Osteocyte (in vitro differentiated cells): ENCODE measurements at regions not wholly inside any gene's neighbourhood (a gene's known extent, or its start where the extent isn't known, plus 50 kb on each side); places are given as distances from the start of the nearest gene placed in this dataset.

Experiments used
- DNase-seq: peaks from one replicate; pipeline ENCODE4 v3.0.0; 2021; ENCODE audit warnings: mixed read lengths; ENCODE audit not compliant: unreplicated experiment; ENCODE audit errors: extremely low spot score
- H3K27ac Mint-ChIP-seq: one replicate; pipeline ENCODE4 v1.8.0; 2021; ENCODE audit warnings: mild to moderate bottlenecking, mixed read lengths; ENCODE audit not compliant: unreplicated experiment
- H3K27me3 Mint-ChIP-seq: one replicate; pipeline ENCODE4 v1.8.0; 2021; ENCODE audit warnings: mixed read lengths; ENCODE audit not compliant: unreplicated experiment
- H3K36me3 Mint-ChIP-seq: one replicate; pipeline ENCODE4 v1.8.0; 2021; ENCODE audit warnings: mixed read lengths; ENCODE audit not compliant: unreplicated experiment
- H3K4me1 Mint-ChIP-seq: one replicate; pipeline ENCODE4 v1.8.0; 2021; ENCODE audit warnings: mixed read lengths; ENCODE audit not compliant: unreplicated experiment
- H3K4me3 Mint-ChIP-seq: one replicate; pipeline ENCODE4 v1.8.0; 2021; ENCODE audit warnings: mild to moderate bottlenecking, moderate library complexity, mixed read lengths; ENCODE audit not compliant: unreplicated experiment
- H3K9me3 Mint-ChIP-seq: one replicate; pipeline ENCODE4 v1.8.0; 2021; ENCODE audit warnings: mixed read lengths; ENCODE audit not compliant: unreplicated experiment
- TF ChIP-seq, protein P1 (sequence below): fragments of 200-600 bp; sonication (generic); IDR thresholded peaks from 2 replicates; pipeline ENCODE4 v1.5.0; 2021; ENCODE audit warnings: antibody characterized with exemption, mild to moderate bottlenecking, moderate library complexity

DNA sequence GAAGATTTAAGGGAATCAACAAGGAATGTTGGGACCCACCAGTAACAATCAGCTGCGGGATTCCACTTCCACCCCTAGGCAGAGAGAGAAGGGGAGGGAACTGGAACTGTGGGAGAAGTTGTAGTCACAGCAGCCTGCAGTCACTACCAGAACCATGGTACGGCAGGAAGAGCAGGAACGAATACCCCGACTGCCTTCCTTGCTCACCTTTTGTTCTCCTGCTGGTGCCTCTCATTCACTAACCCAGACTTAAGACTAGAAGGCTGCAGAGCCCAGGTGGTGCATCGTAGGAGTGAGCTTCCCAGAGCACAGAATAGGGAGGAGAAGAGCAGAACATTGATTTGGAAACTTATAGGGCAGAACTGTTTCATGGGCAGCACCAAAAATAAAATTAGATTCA lies 154.2 kb downstream of the DYRK2 start:
- H3K27me3 Mint-ChIP-seq: no peaks in the 10 kb centered on the region
- H3K27ac Mint-ChIP-seq: no peak overlapping the region
- H3K4me1 Mint-ChIP-seq: peaks cover 3% of the 10 kb centered on the region
- TF ChIP-seq, protein P1, sequence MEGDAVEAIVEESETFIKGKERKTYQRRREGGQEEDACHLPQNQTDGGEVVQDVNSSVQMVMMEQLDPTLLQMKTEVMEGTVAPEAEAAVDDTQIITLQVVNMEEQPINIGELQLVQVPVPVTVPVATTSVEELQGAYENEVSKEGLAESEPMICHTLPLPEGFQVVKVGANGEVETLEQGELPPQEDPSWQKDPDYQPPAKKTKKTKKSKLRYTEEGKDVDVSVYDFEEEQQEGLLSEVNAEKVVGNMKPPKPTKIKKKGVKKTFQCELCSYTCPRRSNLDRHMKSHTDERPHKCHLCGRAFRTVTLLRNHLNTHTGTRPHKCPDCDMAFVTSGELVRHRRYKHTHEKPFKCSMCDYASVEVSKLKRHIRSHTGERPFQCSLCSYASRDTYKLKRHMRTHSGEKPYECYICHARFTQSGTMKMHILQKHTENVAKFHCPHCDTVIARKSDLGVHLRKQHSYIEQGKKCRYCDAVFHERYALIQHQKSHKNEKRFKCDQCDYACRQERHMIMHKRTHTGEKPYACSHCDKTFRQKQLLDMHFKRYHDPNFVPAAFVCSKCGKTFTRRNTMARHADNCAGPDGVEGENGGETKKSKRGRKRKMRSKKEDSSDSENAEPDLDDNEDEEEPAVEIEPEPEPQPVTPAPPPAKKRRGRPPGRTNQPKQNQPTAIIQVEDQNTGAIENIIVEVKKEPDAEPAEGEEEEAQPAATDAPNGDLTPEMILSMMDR: no peak
- H3K36me3 Mint-ChIP-seq: no peaks in the 10 kb centered on the region
- no peak overlapping the region for H3K4me3 Mint-ChIP-seq
- no peaks in the 10 kb centered on the region for H3K9me3 Mint-ChIP-seq
- no peak for DNase-seq

- no peaks in the 10 kb centered on the region for H3K9me3 Mint-ChIP-seq
- H3K27ac Mint-ChIP-seq: no peak overlapping the region
- DNase-seq: no peak
- H3K36me3 Mint-ChIP-seq: no peaks in the 10 kb centered on the region
- H3K4me1 Mint-ChIP-seq: peaks cover 4% of the 10 kb centered on the region
- TF ChIP-seq, protein P1: no peak
- no peak overlapping the region for H3K4me3 Mint-ChIP-seq
- no peaks in the 10 kb centered on the region for H3K27me3 Mint-ChIP-seq
These were observed 154.9 kb downstream of the DYRK2 start for GRCh38 chr12:67803278-67803993.

GRCh38 chr12:67804168-67804567 lies 155.6 kb downstream of the DYRK2 start:
- no peaks in the 10 kb centered on the region for H3K27me3 Mint-ChIP-seq
- H3K36me3 Mint-ChIP-seq: no peaks in the 10 kb centered on the region
- TF ChIP-seq, protein P1: no peak
- H3K27ac Mint-ChIP-seq: no peak overlapping the region
- H3K4me1 Mint-ChIP-seq: peaks cover 3% of the 10 kb centered on the region
- H3K9me3 Mint-ChIP-seq: no peaks in the 10 kb centered on the region
- no peak overlapping the region for H3K4me3 Mint-ChIP-seq
- no peak for DNase-seq

DNA sequence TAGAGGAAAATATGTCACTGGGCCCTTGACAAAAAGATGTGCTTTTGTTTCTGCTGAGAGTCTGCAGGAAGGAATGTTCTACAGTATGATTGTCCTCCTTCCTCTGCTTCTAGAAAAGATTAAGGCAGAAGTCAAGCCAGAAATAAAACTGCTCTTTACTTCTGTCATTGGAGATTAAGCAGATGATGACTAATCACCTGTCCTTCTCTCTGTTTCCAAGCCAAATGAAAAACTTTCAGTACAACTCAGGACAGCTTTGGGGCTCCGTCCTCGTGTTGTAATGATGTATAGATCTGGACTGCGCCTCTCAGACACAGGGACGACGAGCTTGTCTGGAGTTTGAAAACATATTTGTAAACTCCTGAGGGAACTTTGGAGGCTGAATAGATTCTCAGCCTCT lies 159.3 kb downstream of the DYRK2 start:
- H3K9me3 Mint-ChIP-seq: peaks cover 6% of the 10 kb centered on the region
- H3K4me3 Mint-ChIP-seq: no peak overlapping the region
- H3K27ac Mint-ChIP-seq: no peak overlapping the region
- H3K36me3 Mint-ChIP-seq: no peaks in the 10 kb centered on the region
- no peak for DNase-seq
- H3K4me1 Mint-ChIP-seq: peaks cover 2% of the 10 kb centered on the region
- H3K27me3 Mint-ChIP-seq: no peaks in the 10 kb centered on the region
- TF ChIP-seq, protein P1: no peak

DNA sequence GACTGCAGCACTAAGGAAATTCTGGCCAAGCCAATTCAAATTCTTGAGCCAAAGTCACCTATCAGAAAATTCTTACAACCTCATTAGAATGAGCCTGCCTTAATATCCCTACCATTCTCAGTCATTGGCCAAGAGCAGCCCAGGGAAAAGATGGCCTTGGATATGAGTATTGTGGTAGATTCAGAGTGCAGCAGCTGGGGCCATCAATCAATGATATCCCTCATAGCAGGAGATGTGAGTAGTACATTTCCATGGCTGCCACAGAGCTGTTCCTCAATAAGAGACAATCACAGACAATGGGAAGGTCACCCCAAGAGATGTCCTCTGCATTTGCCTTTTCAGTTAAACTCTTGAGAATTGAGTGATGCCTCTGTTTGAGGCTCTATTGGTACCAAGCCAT lies 161.6 kb downstream of the DYRK2 start:
- H3K27ac Mint-ChIP-seq: no peak overlapping the region
- H3K4me1 Mint-ChIP-seq: peaks cover 2% of the 10 kb centered on the region
- no peak overlapping the region for H3K4me3 Mint-ChIP-seq
- H3K27me3 Mint-ChIP-seq: no peaks in the 10 kb centered on the region
- TF ChIP-seq, protein P1: no peak
- no peaks in the 10 kb centered on the region for H3K36me3 Mint-ChIP-seq
- DNase-seq: no peak
- peaks cover 9% of the 10 kb centered on the region for H3K9me3 Mint-ChIP-seq
